HAP-1 (cell line): ENCODE measurements at regions not wholly inside any gene's neighbourhood (a gene's known extent, or its start where the extent isn't known, plus 50 kb on each side); places are given as distances from the start of the nearest gene placed in this dataset.
A peak's percentile ranks its signal among the peaks of the same experiment; 100 is the strongest.
"Not testable (repeated sequence)": the region's sequence is repeated elsewhere in the genome, so short reads cannot be mapped to it uniquely, and the experiment has no call there.

Experiments
- DNase-seq, 2 experiments: peaks; one replicate each; pipeline ENCODE4 v3.0.0-alpha.2; 2016 to 2020; ENCODE audit warnings: low spot score in 2 of 2
- H3K27me3 ChIP-seq: fragments of 250-450 bp; sonication (Bioruptor Pico); 2 replicates; pipeline ENCODE4 v1.5.1; 2020; ENCODE audit warnings: low read depth, mild to moderate bottlenecking, moderate library complexity
- H3K36me3 ChIP-seq: fragments of 250-450 bp; sonication (Bioruptor Pico); replicated peaks from 2 replicates; pipeline ENCODE4 v1.5.1; 2020; ENCODE audit warnings: mild to moderate bottlenecking
- H3K4me1 ChIP-seq: fragments of 250-450 bp; sonication (Bioruptor Pico); 2 replicates; pipeline ENCODE4 v1.5.1; 2020; ENCODE audit warnings: mild to moderate bottlenecking
- H3K4me3 ChIP-seq: fragments of 250-450 bp; sonication (Bioruptor Pico); 2 replicates; pipeline ENCODE4 v1.5.1; 2020; ENCODE audit warnings: mild to moderate bottlenecking, moderate library complexity
- H3K9me3 ChIP-seq: fragments of 250-450 bp; sonication (Bioruptor Pico); 2 replicates; pipeline ENCODE4 v1.5.1; 2020; ENCODE audit warnings: mild to moderate bottlenecking, moderate library complexity
- in situ Hi-C: fragments of 300-500 bp; cut with MboI; formaldehyde crosslinking; loops from 3 replicates; pipeline ENCODE4 v1.14.3; 2020; ENCODE audit warnings: low sequenced_read_pairs, inconsistent platforms, mixed read lengths

- DNase-seq, result no peak
- in situ Hi-C loops, result no loop called here
- H3K36me3 ChIP-seq, result no peaks in the 10 kb centered on the region
- no peaks in the 10 kb centered on the region for H3K9me3 ChIP-seq
- no peaks in the 10 kb centered on the region for H3K4me1 ChIP-seq
- no peak overlapping the region for H3K4me3 ChIP-seq
- H3K27me3 ChIP-seq, result no peaks in the 10 kb centered on the region
Observed at GRCh38 chr15:31497838-31498237, 171.2 kb downstream of the KLF13 start.

GRCh38 chr15:31498329-31498728, 171.7 kb downstream of the KLF13 start:
- in situ Hi-C loops, result no loop called here
- Histone ChIP-seq H3K36me3 (no peaks in the 10 kb centered on the region), H3K4me1 (no peaks in the 10 kb centered on the region), H3K9me3 (no peaks in the 10 kb centered on the region), H3K27me3 (no peaks in the 10 kb centered on the region), H3K4me3 (no peak overlapping the region)
- no peak for DNase-seq

GRCh38 chr15:31498756-31499155, 172.1 kb downstream of the KLF13 start:
- no peaks in the 10 kb centered on the region for H3K27me3 ChIP-seq
- DNase-seq, result no peak
- no peaks in the 10 kb centered on the region for H3K36me3 ChIP-seq
- H3K4me1 ChIP-seq, result no peaks in the 10 kb centered on the region
- H3K9me3 ChIP-seq, result no peaks in the 10 kb centered on the region
- H3K4me3 ChIP-seq, result no peak overlapping the region
- in situ Hi-C loops, result no loop called here

GRCh38 chr15:31499236-31499952, 172.8 kb downstream of the KLF13 start:
- H3K4me1 ChIP-seq, result no peaks in the 10 kb centered on the region
- no peaks in the 10 kb centered on the region for H3K36me3 ChIP-seq
- H3K4me3 ChIP-seq, result no peak overlapping the region
- in situ Hi-C loops, result no loop called here
- no peak for DNase-seq
- no peaks in the 10 kb centered on the region for H3K27me3 ChIP-seq
- no peaks in the 10 kb centered on the region for H3K9me3 ChIP-seq

GRCh38 chr15:31499953-31500765, 173.5 kb downstream of the KLF13 start:
- Histone ChIP-seq H3K4me1 (no peaks in the 10 kb centered on the region), H3K9me3 (no peaks in the 10 kb centered on the region), H3K27me3 (0 out of 2 replicates have a peak, but pooled peaks cover under 1% of the 10 kb centered on the region), H3K4me3 (no peak overlapping the region), H3K36me3 (no peaks in the 10 kb centered on the region)
- in situ Hi-C loops, result loop anchor here (25.0 kb wide), 1 partner anchor 462 kb away; no protein-coding TSS in a partner anchor
- peak in 1 of 2 experiments; percentile 4 for DNase-seq

- Histone ChIP-seq H3K27me3 (0 out of 2 replicates have a peak, but pooled peaks cover 2% of the 10 kb centered on the region), H3K4me1 (no peaks in the 10 kb centered on the region), H3K9me3 (no peaks in the 10 kb centered on the region), H3K4me3 (no peak overlapping the region), H3K36me3 (no peaks in the 10 kb centered on the region)
- DNase-seq, result peak in 1 of 2 experiments; percentile 1
- in situ Hi-C loops, result loop anchor here (25.0 kb wide), 1 partner anchor 461 kb away; no protein-coding TSS in a partner anchor
Observed at GRCh38 chr15:31500766-31501449, 174.3 kb downstream of the KLF13 start.

- DNase-seq, result peak in 1 of 2 experiments; percentile 3
- H3K27me3 ChIP-seq, result 0 out of 2 replicates have a peak, but pooled peaks cover 2% of the 10 kb centered on the region
- H3K9me3 ChIP-seq, result no peaks in the 10 kb centered on the region
- no peaks in the 10 kb centered on the region for H3K36me3 ChIP-seq
- H3K4me3 ChIP-seq, result no peak overlapping the region
- in situ Hi-C loops, result loop anchor here (25.0 kb wide), 1 partner anchor 461 kb away; no protein-coding TSS in a partner anchor
- H3K4me1 ChIP-seq, result no peaks in the 10 kb centered on the region
Observed at GRCh38 chr15:31501536-31502157, 175.0 kb downstream of the KLF13 start.

- DNase-seq, result peak in 1 of 2 experiments; percentile 2
- Histone ChIP-seq H3K27me3 (0 out of 2 replicates have a peak, but pooled peaks cover 2% of the 10 kb centered on the region), H3K4me3 (no peak overlapping the region), H3K36me3 (no peaks in the 10 kb centered on the region), H3K4me1 (no peaks in the 10 kb centered on the region), H3K9me3 (0 out of 2 replicates have a peak, but pooled peaks cover 3% of the 10 kb centered on the region)
- in situ Hi-C loops, result loop anchor here (25.0 kb wide), 1 partner anchor 460 kb away; no protein-coding TSS in a partner anchor
Observed at GRCh38 chr15:31502541-31503229, 176.1 kb downstream of the KLF13 start.

GRCh38 chr15:31503256-31503655, 176.6 kb downstream of the KLF13 start:
- no peaks in the 10 kb centered on the region for H3K4me1 ChIP-seq
- H3K4me3 ChIP-seq, result no peak overlapping the region
- H3K27me3 ChIP-seq, result 0 out of 2 replicates have a peak, but pooled peaks cover 2% of the 10 kb centered on the region
- DNase-seq, result peak in 1 of 2 experiments; percentile 1
- H3K36me3 ChIP-seq, result no peaks in the 10 kb centered on the region
- H3K9me3 ChIP-seq, result 0 out of 2 replicates have a peak, but pooled peaks cover 3% of the 10 kb centered on the region
- in situ Hi-C loops, result loop anchor here (25.0 kb wide), 1 partner anchor 459 kb away; no protein-coding TSS in a partner anchor

- no peaks in the 10 kb centered on the region for H3K36me3 ChIP-seq
- 0 out of 2 replicates have a peak, but pooled peaks cover 3% of the 10 kb centered on the region for H3K9me3 ChIP-seq
- H3K4me1 ChIP-seq, result no peaks in the 10 kb centered on the region
- no peak overlapping the region for H3K4me3 ChIP-seq
- H3K27me3 ChIP-seq, result 0 out of 2 replicates have a peak, but pooled peaks cover 2% of the 10 kb centered on the region
- in situ Hi-C loops, result loop anchor here (25.0 kb wide), 1 partner anchor 458 kb away; no protein-coding TSS in a partner anchor
- DNase-seq, result peak in 1 of 2 experiments; percentile 5
Observed at GRCh38 chr15:31503758-31504461, 177.3 kb downstream of the KLF13 start.

GRCh38 chr15:31504462-31504839, 177.8 kb downstream of the KLF13 start:
- 0 out of 2 replicates have a peak, but pooled peaks cover 2% of the 10 kb centered on the region for H3K27me3 ChIP-seq
- H3K4me1 ChIP-seq, result no peaks in the 10 kb centered on the region
- peak in 1 of 2 experiments; percentile 6 for DNase-seq

GRCh38 chr15:31507573-31507972, 180.9 kb downstream of the KLF13 start:
- in situ Hi-C loops, result loop anchor here (25.0 kb wide), 1 partner anchor 455 kb away; no protein-coding TSS in a partner anchor
- not testable (repeated sequence) for H3K36me3 ChIP-seq, H3K4me1 ChIP-seq, H3K9me3 ChIP-seq, H3K4me3 ChIP-seq, H3K27me3 ChIP-seq
- DNase-seq, result peak in 1 of 2 experiments; percentile 0

More at GRCh38 chr15:31504462-31504839, 177.8 kb downstream of the KLF13 start:
- Histone ChIP-seq H3K9me3 (0 out of 2 replicates have a peak, but pooled peaks cover 3% of the 10 kb centered on the region), H3K4me3 (no peak overlapping the region), H3K36me3 (no peaks in the 10 kb centered on the region)
- in situ Hi-C loops, result loop anchor here (25.0 kb wide), 1 partner anchor 458 kb away; no protein-coding TSS in a partner anchor
